ENCODE measurements at regions not wholly inside any gene's neighbourhood (a gene's known extent, or its start where the extent isn't known, plus 50 kb on each side); places are given as distances from the start of the nearest gene placed in this dataset.
"Not testable (repeated sequence)": the region's sequence is repeated elsewhere in the genome, so short reads cannot be mapped to it uniquely, and the experiment has no call there.

DNA sequence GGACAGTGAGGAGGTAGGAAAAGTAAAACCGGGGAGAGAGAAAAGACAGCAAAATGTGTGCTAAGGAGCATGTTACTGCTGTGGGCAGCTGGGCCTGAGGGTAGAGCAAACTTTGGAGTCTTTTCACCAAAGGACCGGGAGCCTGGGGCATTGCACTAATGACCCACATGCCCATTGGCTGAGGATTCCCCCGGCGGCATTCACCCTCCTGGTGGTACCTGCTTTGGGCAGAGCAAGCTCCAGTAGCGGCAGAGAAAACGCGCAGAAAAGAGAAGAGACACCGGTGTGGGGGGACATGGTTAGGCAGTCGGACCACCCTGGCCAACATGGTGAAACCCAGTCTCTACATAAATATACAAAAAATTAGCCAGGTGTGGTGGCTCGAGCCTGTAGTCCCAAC is 83.4 kb upstream of the ESRRB start:
- ATAC-seq (no peak), DNase-seq (no peak)
- Mint-ChIP-seq H3K4me1 (no peaks in the 10 kb centered on the region), H3K27me3 (peaks cover 38% of the 10 kb centered on the region), H3K27ac (no peak overlapping the region), H3K36me3 (ENCODE audit: low read depth) (no peaks in the 10 kb centered on the region), H3K4me3 (no peak overlapping the region)
- no peaks in the 10 kb centered on the region for H3K9me3 ChIP-seq (ENCODE audit: control insufficient read depth, low read length, poor library complexity, severe bottlenecking)

- Mint-ChIP-seq H3K36me3 (ENCODE audit: low read depth) (no peaks in the 10 kb centered on the region), H3K4me3 (no peak overlapping the region), H3K27me3 (peaks cover 45% of the 10 kb centered on the region), H3K27ac (no peak overlapping the region), H3K4me1 (no peaks in the 10 kb centered on the region)
- ATAC-seq, result no peak
- DNase-seq, result no peak
- H3K9me3 ChIP-seq (ENCODE audit: control insufficient read depth, low read length, poor library complexity, severe bottlenecking), result no peaks in the 10 kb centered on the region
Measured at GRCh38 chr14:76293221-76293620, 82.7 kb upstream of the ESRRB start.

DNA sequence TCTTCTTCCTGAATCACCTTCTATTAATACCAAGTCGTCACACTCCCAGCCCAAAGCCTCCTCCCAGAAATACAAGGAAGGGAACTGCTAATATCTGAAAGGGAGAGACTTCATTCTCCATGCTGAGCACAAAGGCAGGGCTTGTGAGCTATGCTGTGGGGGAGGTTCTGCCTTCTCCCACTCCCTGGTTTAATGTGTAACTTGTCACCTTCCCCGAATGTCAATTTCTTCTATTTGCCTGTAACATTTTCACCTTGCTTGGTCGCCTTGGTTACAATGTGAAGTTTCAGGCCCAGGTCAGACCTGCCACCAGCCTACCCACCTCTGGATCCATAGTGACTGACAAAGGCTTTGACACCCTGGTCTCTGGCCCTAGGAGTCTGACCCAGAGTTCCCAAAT is 82.0 kb upstream of the ESRRB start:
- H3K27me3 Mint-ChIP-seq, result peaks cover 52% of the 10 kb centered on the region
- H3K36me3 Mint-ChIP-seq (ENCODE audit: low read depth), result no peaks in the 10 kb centered on the region
- no peak for ATAC-seq
- no peaks in the 10 kb centered on the region for H3K9me3 ChIP-seq (ENCODE audit: control insufficient read depth, low read length, poor library complexity, severe bottlenecking)
- H3K4me3 Mint-ChIP-seq, result no peak overlapping the region
- H3K4me1 Mint-ChIP-seq, result no peaks in the 10 kb centered on the region
- no peak for DNase-seq
- no peak overlapping the region for H3K27ac Mint-ChIP-seq

DNA sequence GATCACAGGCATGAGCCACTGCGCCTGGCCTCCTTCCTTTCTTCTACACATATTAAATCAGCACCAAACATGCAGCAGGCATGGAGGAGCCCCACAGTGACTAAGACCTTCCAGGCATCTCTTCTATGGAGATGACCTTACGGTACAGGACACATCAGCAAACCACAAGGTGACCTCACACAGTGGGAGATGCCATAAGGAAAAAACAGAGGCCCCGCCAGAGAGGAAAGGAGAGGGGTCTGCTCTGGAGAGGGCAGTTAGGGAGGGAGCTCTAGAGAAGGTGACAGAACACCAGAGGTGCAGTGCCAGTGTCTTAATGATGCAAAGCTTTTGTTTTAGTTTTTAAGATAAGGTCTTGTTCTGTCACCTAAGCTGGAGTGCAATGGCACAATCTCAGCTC is 81.1 kb upstream of the ESRRB start:
- H3K9me3 ChIP-seq (ENCODE audit: control insufficient read depth, low read length, poor library complexity, severe bottlenecking), result no peaks in the 10 kb centered on the region
- Mint-ChIP-seq H3K27me3 (peaks cover 54% of the 10 kb centered on the region), H3K4me1 (no peaks in the 10 kb centered on the region), H3K27ac (no peak overlapping the region), H3K4me3 (no peak overlapping the region), H3K36me3 (ENCODE audit: low read depth) (no peaks in the 10 kb centered on the region)
- ATAC-seq, result no peak
- no peak for DNase-seq

GRCh38 chr14:76298896-76299295 is 77.0 kb upstream of the ESRRB start:
- H3K4me3 Mint-ChIP-seq, result no peak overlapping the region
- no peak for ATAC-seq
- H3K4me1 Mint-ChIP-seq, result no peaks in the 10 kb centered on the region
- no peak overlapping the region for H3K27ac Mint-ChIP-seq
- no peak for DNase-seq
- H3K27me3 Mint-ChIP-seq, result peaks cover 49% of the 10 kb centered on the region
- H3K36me3 Mint-ChIP-seq (ENCODE audit: low read depth), result no peaks in the 10 kb centered on the region
- H3K9me3 ChIP-seq (ENCODE audit: control insufficient read depth, low read length, poor library complexity, severe bottlenecking), result no peaks in the 10 kb centered on the region

GRCh38 chr14:76303188-76303587 is 72.7 kb upstream of the ESRRB start:
- H3K36me3 Mint-ChIP-seq (ENCODE audit: low read depth); H3K4me3 Mint-ChIP-seq; H3K4me1 Mint-ChIP-seq; ATAC-seq; DNase-seq; H3K27ac Mint-ChIP-seq; H3K9me3 ChIP-seq (ENCODE audit: control insufficient read depth, low read length, poor library complexity, severe bottlenecking): not testable (repeated sequence)
- peaks cover 53% of the 10 kb centered on the region for H3K27me3 Mint-ChIP-seq

- no peaks in the 10 kb centered on the region for H3K4me1 Mint-ChIP-seq
- no peaks in the 10 kb centered on the region for H3K9me3 ChIP-seq (ENCODE audit: control insufficient read depth, low read length, poor library complexity, severe bottlenecking)
- no peaks in the 10 kb centered on the region for H3K36me3 Mint-ChIP-seq (ENCODE audit: low read depth)
- H3K27me3 Mint-ChIP-seq, result peaks cover 59% of the 10 kb centered on the region
- no peak for ATAC-seq
- DNase-seq, result no peak
- no peak overlapping the region for H3K27ac Mint-ChIP-seq
- no peak overlapping the region for H3K4me3 Mint-ChIP-seq
Measured at GRCh38 chr14:76304536-76305267, 71.2 kb upstream of the ESRRB start.

DNA sequence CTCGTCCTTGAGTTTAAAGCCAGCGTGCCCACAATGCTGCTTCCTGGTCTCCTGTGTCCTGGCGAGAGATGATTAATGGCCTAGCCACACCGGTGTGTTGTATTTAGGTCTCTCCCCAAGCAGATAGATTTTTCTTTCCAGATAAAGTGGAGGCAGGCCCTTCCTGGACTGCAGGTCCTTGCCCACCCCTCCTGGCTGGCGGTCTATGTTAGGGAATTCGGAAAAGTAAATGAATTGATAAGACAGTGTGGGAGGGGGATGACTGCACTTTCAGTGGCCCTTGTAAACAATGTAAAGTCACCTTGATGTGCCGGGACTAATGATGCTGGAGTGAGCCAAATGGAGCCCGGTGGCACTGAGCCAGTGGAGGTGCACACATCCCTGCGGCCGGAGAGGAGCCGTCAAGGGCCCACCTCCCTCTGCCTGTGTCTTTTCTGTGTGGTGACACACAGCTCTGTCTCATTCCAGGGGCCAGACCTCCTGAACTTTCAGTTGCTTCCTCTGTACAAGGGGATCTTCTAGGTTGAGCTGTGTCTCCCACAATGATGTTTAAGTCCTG is 70.6 kb upstream of the ESRRB start:
- peaks cover 66% of the 10 kb centered on the region for H3K27me3 Mint-ChIP-seq
- no peak overlapping the region for H3K27ac Mint-ChIP-seq
- no peak for ATAC-seq
- DNase-seq, result no peak
- no peaks in the 10 kb centered on the region for H3K4me1 Mint-ChIP-seq
- no peaks in the 10 kb centered on the region for H3K36me3 Mint-ChIP-seq (ENCODE audit: low read depth)
- H3K4me3 Mint-ChIP-seq, result no peak overlapping the region
- H3K9me3 ChIP-seq (ENCODE audit: control insufficient read depth, low read length, poor library complexity, severe bottlenecking), result no peaks in the 10 kb centered on the region

- H3K27ac Mint-ChIP-seq, result no peak overlapping the region
- DNase-seq, result no peak
- H3K9me3 ChIP-seq (ENCODE audit: control insufficient read depth, low read length, poor library complexity, severe bottlenecking), result no peaks in the 10 kb centered on the region
- peaks cover 4% of the 10 kb centered on the region for H3K4me1 Mint-ChIP-seq
- H3K36me3 Mint-ChIP-seq (ENCODE audit: low read depth), result peaks cover 2% of the 10 kb centered on the region
- ATAC-seq, result no peak
- H3K4me3 Mint-ChIP-seq, result no peak overlapping the region
- peaks cover 73% of the 10 kb centered on the region for H3K27me3 Mint-ChIP-seq
Measured at GRCh38 chr14:76306131-76306530, 69.8 kb upstream of the ESRRB start.

DNA sequence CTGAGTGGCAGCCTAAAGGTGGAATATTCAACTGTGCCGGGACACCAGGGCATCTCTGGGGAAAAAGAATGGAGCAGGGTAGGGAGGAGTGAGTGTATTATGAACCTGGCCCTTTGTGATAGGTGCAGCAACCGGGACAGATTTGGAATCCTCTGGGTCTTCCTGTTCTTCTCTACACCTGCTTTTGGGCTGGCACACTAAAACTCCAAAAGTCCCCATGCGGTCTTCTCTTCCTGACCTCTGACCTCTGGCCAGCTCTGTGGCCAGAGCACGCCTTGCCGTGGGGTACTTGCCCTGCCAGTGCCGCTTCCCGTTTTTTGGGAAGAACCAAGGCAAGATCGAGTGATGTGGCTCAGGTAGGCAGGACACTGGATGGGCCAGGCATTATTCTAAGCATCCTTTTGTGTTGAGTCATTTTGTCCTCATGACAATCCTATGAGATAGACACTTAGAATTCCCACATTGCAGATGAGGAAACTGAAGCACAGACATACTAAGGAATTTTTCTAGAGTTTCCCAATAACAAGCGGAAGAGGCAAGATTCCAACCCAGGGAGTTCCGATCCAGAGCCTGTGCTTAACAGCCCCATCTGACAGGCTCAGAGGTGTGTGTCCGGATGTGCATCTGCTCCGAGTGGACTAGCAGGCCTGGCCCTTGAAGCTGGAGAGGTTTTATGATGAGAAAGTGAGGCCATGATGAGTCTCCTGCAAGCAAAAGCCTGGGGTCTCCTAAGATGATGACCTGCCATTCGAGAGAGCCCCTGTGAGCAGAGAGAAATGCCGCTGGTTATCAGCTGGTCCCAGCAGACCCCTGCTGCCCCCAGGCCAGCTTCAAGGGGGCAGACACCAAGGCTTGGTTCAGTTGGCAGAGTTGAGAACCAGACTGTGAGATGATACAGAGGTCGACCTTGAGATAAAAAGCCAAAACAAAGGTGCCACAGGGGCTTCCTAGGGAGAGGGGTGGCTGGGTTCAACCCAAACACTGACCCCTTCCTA is 67.9 kb upstream of the ESRRB start:
- no peak for ATAC-seq
- H3K4me1 Mint-ChIP-seq, result peaks cover 4% of the 10 kb centered on the region
- H3K27ac Mint-ChIP-seq, result no peak overlapping the region
- no peak overlapping the region for H3K4me3 Mint-ChIP-seq
- no peak for DNase-seq
- peaks cover 2% of the 10 kb centered on the region for H3K36me3 Mint-ChIP-seq (ENCODE audit: low read depth)
- H3K9me3 ChIP-seq (ENCODE audit: control insufficient read depth, low read length, poor library complexity, severe bottlenecking), result no peaks in the 10 kb centered on the region
- H3K27me3 Mint-ChIP-seq, result peaks cover 89% of the 10 kb centered on the region

- ATAC-seq, result no peak
- Mint-ChIP-seq H3K36me3 (ENCODE audit: low read depth) (peaks cover 2% of the 10 kb centered on the region), H3K27ac (no peak overlapping the region), H3K4me1 (peaks cover 7% of the 10 kb centered on the region), H3K27me3 (peaks cover 82% of the 10 kb centered on the region), H3K4me3 (no peak overlapping the region)
- H3K9me3 ChIP-seq (ENCODE audit: control insufficient read depth, low read length, poor library complexity, severe bottlenecking), result no peaks in the 10 kb centered on the region
- no peak for DNase-seq
Measured at GRCh38 chr14:76309572-76310162, 66.3 kb upstream of the ESRRB start.

- Mint-ChIP-seq H3K27ac (no peak overlapping the region), H3K4me3 (no peak overlapping the region), H3K4me1 (peaks cover 7% of the 10 kb centered on the region), H3K27me3 (peaks cover 83% of the 10 kb centered on the region), H3K36me3 (ENCODE audit: low read depth) (peaks cover 2% of the 10 kb centered on the region)
- no peaks in the 10 kb centered on the region for H3K9me3 ChIP-seq (ENCODE audit: control insufficient read depth, low read length, poor library complexity, severe bottlenecking)
- ATAC-seq (no peak), DNase-seq (no peak)
Measured at GRCh38 chr14:76311079-76311758, 64.7 kb upstream of the ESRRB start.

DNA sequence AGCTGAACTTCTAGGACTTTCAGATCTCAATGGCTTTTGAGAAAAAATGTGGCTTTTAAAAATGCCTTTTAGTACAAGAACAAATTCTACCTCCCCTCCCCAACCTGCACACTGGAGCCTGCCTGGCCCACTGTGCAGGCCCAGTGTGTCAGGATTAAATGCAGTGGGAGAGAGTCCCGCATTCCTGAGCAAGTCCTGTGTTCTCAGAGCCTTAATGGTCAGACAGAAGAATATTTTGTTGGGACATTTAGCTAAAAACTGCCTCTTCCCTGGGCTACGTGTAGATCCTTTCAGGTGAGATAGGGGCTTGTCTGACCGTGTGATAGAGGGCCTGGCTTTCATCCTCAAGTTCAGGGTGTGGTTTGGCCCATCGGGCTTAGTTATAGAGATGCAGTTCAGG is 63.1 kb upstream of the ESRRB start:
- Mint-ChIP-seq H3K4me1 (peaks cover 7% of the 10 kb centered on the region), H3K36me3 (ENCODE audit: low read depth) (peaks cover 2% of the 10 kb centered on the region), H3K4me3 (no peak overlapping the region), H3K27ac (no peak overlapping the region), H3K27me3 (peaks cover 80% of the 10 kb centered on the region)
- ATAC-seq (no peak), DNase-seq (no peak)
- H3K9me3 ChIP-seq (ENCODE audit: control insufficient read depth, low read length, poor library complexity, severe bottlenecking), result no peaks in the 10 kb centered on the region

All from T-helper 17 cell (primary cell).